ENCODE measurements at regions not wholly inside any gene's neighbourhood (a gene's known extent, or its start where the extent isn't known, plus 50 kb on each side); places are given as distances from the start of the nearest gene placed in this dataset.
"Not testable (repeated sequence)": the region's sequence is repeated elsewhere in the genome, so short reads cannot be mapped to it uniquely, and the experiment has no call there.

DNA sequence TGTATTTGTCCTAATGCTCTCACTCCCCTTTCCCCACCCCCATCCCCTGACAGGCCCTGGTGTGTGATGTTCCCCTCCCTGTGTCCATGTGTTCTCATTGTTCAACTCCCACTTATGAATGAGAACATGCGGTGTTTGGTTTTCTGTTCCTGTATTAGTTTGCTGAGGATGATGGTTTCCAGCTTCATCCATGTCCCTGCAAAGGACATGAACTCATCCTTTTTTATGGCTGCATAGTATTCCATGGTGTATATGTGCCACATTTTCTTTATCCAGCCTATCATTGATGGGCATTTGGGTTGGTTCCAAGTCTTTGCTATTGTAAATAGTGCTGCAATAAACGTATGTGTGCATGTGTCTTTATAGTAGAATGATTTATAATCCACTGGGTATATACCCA lies 52.3 kb upstream of the BMP5 start:
- TF ChIP-seq CTCF (optimal IDR thresholded peaks at IDR 0.05 in 1 of 3, IDR thresholded peaks at IDR 0.05 in 1 of 3, conservative IDR thresholded peaks at IDR 0.05 in 1 of 3; ENCODE audit: extremely low read depth in 1 of 3, insufficient read depth in 2 of 3, low read length in 3 of 3); EZH2 (IDR thresholded peaks at IDR 0.05; ENCODE audit: low read length): not testable (repeated sequence)

Measured in keratinocyte (primary cell).